HEK293 (cell line): ENCODE measurements at regions not wholly inside any gene's neighbourhood (a gene's known extent, or its start where the extent isn't known, plus 50 kb on each side); places are given as distances from the start of the nearest gene placed in this dataset.

Source experiments
- IKZF3 ChIP-seq: fragments of 450-650 bp; IDR thresholded peaks from 2 replicates; pipeline ENCODE4 v1.5.0; 2018; ENCODE audit warnings: missing biosample characterization, mild to moderate bottlenecking, missing genetic modification characterization, moderate library complexity
- KLF1 ChIP-seq: fragments of 450-650 bp; formaldehyde crosslinking; IDR thresholded peaks from 2 replicates; pipeline ENCODE4 v1.5.1; 2016; ENCODE audit warnings: missing biosample characterization, missing genetic modification characterization
- KLF8 ChIP-seq: fragments of 450-650 bp; formaldehyde crosslinking; IDR thresholded peaks from 2 replicates; pipeline ENCODE4 v1.5.1; 2016; ENCODE audit warnings: missing biosample characterization, missing genetic modification characterization
- SP7 ChIP-seq: fragments of 450-650 bp; formaldehyde crosslinking; IDR thresholded peaks from 2 replicates; pipeline ENCODE4 v1.5.1; 2016; ENCODE audit warnings: missing biosample characterization, missing genetic modification characterization
- TCF7L2 ChIP-seq: IDR thresholded peaks from 2 replicates; pipeline ENCODE4 v1.6.1; 2011; ENCODE audit warnings: low read depth, mild to moderate bottlenecking, inconsistent platforms, low read length, moderate library complexity, borderline replicate concordance
- ZNF157 ChIP-seq: fragments of 450-650 bp; formaldehyde crosslinking; IDR thresholded peaks from 2 replicates; pipeline ENCODE4 v1.5.1; 2016; ENCODE audit warnings: missing biosample characterization, missing genetic modification characterization
- ZNF274 ChIP-seq, 2 experiments: fragments of 200-500 bp in 1 of 2; fragments of 450-650 bp in 1 of 2; sonication (Bioruptor generic) in 1 of 2; formaldehyde crosslinking in 1 of 2; IDR thresholded peaks; 2 replicates each; pipeline versions ENCODE4 v1.5.1 to v1.6.1; 2014 to 2016; ENCODE audit warnings: borderline replicate concordance in 1 of 2, inconsistent platforms in 1 of 2, low read length in 1 of 2, missing biosample characterization in 1 of 2, missing genetic modification characterization in 1 of 2
- ZNF416 ChIP-seq: fragments of 450-650 bp; formaldehyde crosslinking; IDR thresholded peaks from 2 replicates; pipeline ENCODE4 v1.5.1; 2016; ENCODE audit warnings: missing biosample characterization, missing genetic modification characterization
- ZNF623 ChIP-seq: fragments of 450-650 bp; formaldehyde crosslinking; IDR thresholded peaks from 2 replicates; pipeline ENCODE4 v1.5.1; 2016; ENCODE audit warnings: missing biosample characterization, missing genetic modification characterization
- TF ChIP-seq, protein P1 (sequence below): fragments of 450-650 bp; formaldehyde crosslinking; IDR thresholded peaks from 2 replicates; pipeline ENCODE4 v1.5.1; 2016; ENCODE audit warnings: missing biosample characterization, missing genetic modification characterization
- TF ChIP-seq, protein P2 (sequence below): fragments of 450-650 bp; formaldehyde crosslinking; IDR thresholded peaks from 2 replicates; pipeline ENCODE4 v1.5.1; 2016; ENCODE audit warnings: missing biosample characterization, missing genetic modification characterization, borderline replicate concordance
- TF ChIP-seq, protein P3 (sequence below): fragments of 450-650 bp; formaldehyde crosslinking; IDR thresholded peaks from 2 replicates; pipeline ENCODE4 v1.5.1; 2016; ENCODE audit warnings: missing biosample characterization, missing genetic modification characterization, borderline replicate concordance
- TF ChIP-seq, protein P4 (sequence below): fragments of 450-650 bp; formaldehyde crosslinking; IDR thresholded peaks from 2 replicates; pipeline ENCODE4 v1.5.1; 2016; ENCODE audit warnings: missing biosample characterization, missing genetic modification characterization
- TF ChIP-seq, protein P5 (sequence below): fragments of 450-650 bp; formaldehyde crosslinking; IDR thresholded peaks from 2 replicates; pipeline ENCODE4 v1.5.1; 2016; ENCODE audit warnings: missing biosample characterization, missing genetic modification characterization

DNA sequence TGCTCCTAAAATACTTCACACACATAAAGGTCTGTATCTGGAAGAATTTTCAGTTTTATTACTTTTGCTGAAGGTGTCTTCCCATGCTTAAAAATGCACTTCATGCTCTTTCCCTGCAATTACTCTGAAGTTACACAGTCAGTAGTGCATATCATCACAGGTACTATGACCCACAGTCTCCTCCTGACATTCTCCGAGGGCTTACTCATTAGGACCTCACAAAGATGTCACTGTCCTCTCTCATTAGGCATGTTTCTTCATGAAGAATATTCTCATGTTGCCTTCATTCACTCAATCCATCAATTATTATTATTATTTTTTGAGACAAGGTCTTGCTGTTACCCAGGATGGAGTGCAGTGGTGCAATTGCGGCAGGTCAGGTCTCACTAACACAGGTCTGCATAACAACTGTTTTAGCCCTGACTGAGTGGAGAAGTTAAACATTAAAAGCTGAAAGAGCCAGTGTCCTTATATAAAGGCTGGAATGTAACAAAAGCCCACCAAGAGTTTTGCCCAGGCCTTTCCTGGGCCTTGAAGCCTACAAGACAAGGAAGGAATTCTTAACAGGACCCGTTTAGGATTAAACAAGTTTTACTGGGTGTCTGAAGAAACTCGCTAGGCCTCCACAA, 119.5 kb upstream of the WSCD2 start:
- TF ChIP-seq ZNF274 (IDR thresholded peaks at IDR 0.05; ENCODE audit: low read length) (no peak), ZNF274 (tag by site-specific recombination; IDR thresholded peaks at IDR 0.05; ENCODE audit: borderline replicate concordance) (no peak), ZNF623 (tag by site-specific recombination) (no peak), KLF1 (tag by site-specific recombination) (no peak), IKZF3 (tag by site-specific recombination) (no peak), KLF8 (tag by site-specific recombination) (no peak), TCF7L2 (no peak), SP7 (tag by site-specific recombination) (no peak), ZNF157 (tag by site-specific recombination) (no peak), ZNF416 (no peak)
- TF ChIP-seq, protein P1, sequence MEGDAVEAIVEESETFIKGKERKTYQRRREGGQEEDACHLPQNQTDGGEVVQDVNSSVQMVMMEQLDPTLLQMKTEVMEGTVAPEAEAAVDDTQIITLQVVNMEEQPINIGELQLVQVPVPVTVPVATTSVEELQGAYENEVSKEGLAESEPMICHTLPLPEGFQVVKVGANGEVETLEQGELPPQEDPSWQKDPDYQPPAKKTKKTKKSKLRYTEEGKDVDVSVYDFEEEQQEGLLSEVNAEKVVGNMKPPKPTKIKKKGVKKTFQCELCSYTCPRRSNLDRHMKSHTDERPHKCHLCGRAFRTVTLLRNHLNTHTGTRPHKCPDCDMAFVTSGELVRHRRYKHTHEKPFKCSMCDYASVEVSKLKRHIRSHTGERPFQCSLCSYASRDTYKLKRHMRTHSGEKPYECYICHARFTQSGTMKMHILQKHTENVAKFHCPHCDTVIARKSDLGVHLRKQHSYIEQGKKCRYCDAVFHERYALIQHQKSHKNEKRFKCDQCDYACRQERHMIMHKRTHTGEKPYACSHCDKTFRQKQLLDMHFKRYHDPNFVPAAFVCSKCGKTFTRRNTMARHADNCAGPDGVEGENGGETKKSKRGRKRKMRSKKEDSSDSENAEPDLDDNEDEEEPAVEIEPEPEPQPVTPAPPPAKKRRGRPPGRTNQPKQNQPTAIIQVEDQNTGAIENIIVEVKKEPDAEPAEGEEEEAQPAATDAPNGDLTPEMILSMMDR (tag by site-specific recombination), result no peak
- TF ChIP-seq, protein P2, sequence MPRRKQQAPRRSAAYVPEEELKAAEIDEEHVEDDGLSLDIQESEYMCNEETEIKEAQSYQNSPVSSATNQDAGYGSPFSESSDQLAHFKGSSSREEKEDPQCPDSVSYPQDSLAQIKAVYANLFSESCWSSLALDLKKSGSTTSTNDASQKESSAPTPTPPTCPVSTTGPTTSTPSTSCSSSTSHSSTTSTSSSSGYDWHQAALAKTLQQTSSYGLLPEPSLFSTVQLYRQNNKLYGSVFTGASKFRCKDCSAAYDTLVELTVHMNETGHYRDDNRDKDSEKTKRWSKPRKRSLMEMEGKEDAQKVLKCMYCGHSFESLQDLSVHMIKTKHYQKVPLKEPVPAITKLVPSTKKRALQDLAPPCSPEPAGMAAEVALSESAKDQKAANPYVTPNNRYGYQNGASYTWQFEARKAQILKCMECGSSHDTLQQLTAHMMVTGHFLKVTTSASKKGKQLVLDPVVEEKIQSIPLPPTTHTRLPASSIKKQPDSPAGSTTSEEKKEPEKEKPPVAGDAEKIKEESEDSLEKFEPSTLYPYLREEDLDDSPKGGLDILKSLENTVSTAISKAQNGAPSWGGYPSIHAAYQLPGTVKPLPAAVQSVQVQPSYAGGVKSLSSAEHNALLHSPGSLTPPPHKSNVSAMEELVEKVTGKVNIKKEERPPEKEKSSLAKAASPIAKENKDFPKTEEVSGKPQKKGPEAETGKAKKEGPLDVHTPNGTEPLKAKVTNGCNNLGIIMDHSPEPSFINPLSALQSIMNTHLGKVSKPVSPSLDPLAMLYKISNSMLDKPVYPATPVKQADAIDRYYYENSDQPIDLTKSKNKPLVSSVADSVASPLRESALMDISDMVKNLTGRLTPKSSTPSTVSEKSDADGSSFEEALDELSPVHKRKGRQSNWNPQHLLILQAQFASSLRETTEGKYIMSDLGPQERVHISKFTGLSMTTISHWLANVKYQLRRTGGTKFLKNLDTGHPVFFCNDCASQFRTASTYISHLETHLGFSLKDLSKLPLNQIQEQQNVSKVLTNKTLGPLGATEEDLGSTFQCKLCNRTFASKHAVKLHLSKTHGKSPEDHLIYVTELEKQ (tag by site-specific recombination), result no peak
- TF ChIP-seq, protein P3, sequence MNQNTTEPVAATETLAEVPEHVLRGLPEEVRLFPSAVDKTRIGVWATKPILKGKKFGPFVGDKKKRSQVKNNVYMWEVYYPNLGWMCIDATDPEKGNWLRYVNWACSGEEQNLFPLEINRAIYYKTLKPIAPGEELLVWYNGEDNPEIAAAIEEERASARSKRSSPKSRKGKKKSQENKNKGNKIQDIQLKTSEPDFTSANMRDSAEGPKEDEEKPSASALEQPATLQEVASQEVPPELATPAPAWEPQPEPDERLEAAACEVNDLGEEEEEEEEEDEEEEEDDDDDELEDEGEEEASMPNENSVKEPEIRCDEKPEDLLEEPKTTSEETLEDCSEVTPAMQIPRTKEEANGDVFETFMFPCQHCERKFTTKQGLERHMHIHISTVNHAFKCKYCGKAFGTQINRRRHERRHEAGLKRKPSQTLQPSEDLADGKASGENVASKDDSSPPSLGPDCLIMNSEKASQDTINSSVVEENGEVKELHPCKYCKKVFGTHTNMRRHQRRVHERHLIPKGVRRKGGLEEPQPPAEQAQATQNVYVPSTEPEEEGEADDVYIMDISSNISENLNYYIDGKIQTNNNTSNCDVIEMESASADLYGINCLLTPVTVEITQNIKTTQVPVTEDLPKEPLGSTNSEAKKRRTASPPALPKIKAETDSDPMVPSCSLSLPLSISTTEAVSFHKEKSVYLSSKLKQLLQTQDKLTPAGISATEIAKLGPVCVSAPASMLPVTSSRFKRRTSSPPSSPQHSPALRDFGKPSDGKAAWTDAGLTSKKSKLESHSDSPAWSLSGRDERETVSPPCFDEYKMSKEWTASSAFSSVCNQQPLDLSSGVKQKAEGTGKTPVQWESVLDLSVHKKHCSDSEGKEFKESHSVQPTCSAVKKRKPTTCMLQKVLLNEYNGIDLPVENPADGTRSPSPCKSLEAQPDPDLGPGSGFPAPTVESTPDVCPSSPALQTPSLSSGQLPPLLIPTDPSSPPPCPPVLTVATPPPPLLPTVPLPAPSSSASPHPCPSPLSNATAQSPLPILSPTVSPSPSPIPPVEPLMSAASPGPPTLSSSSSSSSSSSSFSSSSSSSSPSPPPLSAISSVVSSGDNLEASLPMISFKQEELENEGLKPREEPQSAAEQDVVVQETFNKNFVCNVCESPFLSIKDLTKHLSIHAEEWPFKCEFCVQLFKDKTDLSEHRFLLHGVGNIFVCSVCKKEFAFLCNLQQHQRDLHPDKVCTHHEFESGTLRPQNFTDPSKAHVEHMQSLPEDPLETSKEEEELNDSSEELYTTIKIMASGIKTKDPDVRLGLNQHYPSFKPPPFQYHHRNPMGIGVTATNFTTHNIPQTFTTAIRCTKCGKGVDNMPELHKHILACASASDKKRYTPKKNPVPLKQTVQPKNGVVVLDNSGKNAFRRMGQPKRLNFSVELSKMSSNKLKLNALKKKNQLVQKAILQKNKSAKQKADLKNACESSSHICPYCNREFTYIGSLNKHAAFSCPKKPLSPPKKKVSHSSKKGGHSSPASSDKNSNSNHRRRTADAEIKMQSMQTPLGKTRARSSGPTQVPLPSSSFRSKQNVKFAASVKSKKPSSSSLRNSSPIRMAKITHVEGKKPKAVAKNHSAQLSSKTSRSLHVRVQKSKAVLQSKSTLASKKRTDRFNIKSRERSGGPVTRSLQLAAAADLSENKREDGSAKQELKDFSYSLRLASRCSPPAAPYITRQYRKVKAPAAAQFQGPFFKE (tag by site-specific recombination), result no peak
- TF ChIP-seq, protein P4, sequence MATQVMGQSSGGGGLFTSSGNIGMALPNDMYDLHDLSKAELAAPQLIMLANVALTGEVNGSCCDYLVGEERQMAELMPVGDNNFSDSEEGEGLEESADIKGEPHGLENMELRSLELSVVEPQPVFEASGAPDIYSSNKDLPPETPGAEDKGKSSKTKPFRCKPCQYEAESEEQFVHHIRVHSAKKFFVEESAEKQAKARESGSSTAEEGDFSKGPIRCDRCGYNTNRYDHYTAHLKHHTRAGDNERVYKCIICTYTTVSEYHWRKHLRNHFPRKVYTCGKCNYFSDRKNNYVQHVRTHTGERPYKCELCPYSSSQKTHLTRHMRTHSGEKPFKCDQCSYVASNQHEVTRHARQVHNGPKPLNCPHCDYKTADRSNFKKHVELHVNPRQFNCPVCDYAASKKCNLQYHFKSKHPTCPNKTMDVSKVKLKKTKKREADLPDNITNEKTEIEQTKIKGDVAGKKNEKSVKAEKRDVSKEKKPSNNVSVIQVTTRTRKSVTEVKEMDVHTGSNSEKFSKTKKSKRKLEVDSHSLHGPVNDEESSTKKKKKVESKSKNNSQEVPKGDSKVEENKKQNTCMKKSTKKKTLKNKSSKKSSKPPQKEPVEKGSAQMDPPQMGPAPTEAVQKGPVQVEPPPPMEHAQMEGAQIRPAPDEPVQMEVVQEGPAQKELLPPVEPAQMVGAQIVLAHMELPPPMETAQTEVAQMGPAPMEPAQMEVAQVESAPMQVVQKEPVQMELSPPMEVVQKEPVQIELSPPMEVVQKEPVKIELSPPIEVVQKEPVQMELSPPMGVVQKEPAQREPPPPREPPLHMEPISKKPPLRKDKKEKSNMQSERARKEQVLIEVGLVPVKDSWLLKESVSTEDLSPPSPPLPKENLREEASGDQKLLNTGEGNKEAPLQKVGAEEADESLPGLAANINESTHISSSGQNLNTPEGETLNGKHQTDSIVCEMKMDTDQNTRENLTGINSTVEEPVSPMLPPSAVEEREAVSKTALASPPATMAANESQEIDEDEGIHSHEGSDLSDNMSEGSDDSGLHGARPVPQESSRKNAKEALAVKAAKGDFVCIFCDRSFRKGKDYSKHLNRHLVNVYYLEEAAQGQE (tag by site-specific recombination), result no peak
- TF ChIP-seq, protein P5, sequence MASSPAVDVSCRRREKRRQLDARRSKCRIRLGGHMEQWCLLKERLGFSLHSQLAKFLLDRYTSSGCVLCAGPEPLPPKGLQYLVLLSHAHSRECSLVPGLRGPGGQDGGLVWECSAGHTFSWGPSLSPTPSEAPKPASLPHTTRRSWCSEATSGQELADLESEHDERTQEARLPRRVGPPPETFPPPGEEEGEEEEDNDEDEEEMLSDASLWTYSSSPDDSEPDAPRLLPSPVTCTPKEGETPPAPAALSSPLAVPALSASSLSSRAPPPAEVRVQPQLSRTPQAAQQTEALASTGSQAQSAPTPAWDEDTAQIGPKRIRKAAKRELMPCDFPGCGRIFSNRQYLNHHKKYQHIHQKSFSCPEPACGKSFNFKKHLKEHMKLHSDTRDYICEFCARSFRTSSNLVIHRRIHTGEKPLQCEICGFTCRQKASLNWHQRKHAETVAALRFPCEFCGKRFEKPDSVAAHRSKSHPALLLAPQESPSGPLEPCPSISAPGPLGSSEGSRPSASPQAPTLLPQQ, result no peak
